A549 (cell line): ENCODE measurements at regions not wholly inside any gene's neighbourhood (a gene's known extent, or its start where the extent isn't known, plus 50 kb on each side); places are given as distances from the start of the nearest gene placed in this dataset.

Experiments
- ATAC-seq, 2 experiments: fragments of 200-7000 bp in 1 of 2; fragments of >200 bp in 1 of 2; cut with Nextera tagmentation in 1 of 2; cut with Tn5 transposase in 1 of 2; 3 replicates each; pipeline versions ENCODE4 v1.8.0 to v1.9.1; 2018 to 2020; ENCODE audit warnings: mild to moderate bottlenecking in 1 of 2, moderate library complexity in 1 of 2
- CTCF ChIA-PET: fragments of 300-600 bp; sonication (Branson Sonifier 250); formaldehyde crosslinking; extraction: SDS; loops from one replicate; lab custom pipeline; 2021; ENCODE audit warnings: antibody characterized with exemption, inconsistent platforms; lab: Yijun Ruan, JAX
- POLR2A ChIA-PET: fragments of 350-600 bp; formaldehyde crosslinking; extraction: SDS; loops from one replicate; lab custom pipeline; 2021; ENCODE audit warnings: antibody characterized with exemption, inconsistent platforms; lab: Yijun Ruan, JAX
- DNase-seq, 2 experiments: peaks; one replicate each; pipeline versions ENCODE4 v3.0.0 to v3.0.0-alpha.2; 2011 to 2016; ENCODE audit warnings: low read depth in 1 of 2, low spot score in 1 of 2
- FAIRE-seq: peaks from 2 replicates; lab custom pipeline; 2011; peaks lifted over from hg19 to GRCh38; lab: Jason Lieb, UNC
- H3K27ac ChIP-seq, 2 experiments: fragments of >200 bp; sonication (Bioruptor Twin); formaldehyde crosslinking; 3 replicates each; pipeline ENCODE4 v1.5.1; 2016 to 2017
- H3K4me1 ChIP-seq: fragments of >200 bp; sonication (Bioruptor Twin); formaldehyde crosslinking; 3 replicates; pipeline ENCODE4 v1.6.1; 2016
- H3K4me2 ChIP-seq: fragments of >200 bp; sonication (Bioruptor Twin); formaldehyde crosslinking; 3 replicates; pipeline ENCODE4 v1.6.1; 2016
- H3K4me3 ChIP-seq: fragments of >200 bp; sonication (Bioruptor Twin); formaldehyde crosslinking; 3 replicates; pipeline ENCODE4 v1.5.1; 2016
- H3K9me3 ChIP-seq: fragments of >200 bp; sonication (Bioruptor Twin); formaldehyde crosslinking; 3 replicates; pipeline ENCODE4 v1.6.1; 2016
- BHLHE40 ChIP-seq: IDR thresholded peaks from 2 replicates; pipeline ENCODE4 v1.6.1; 2012; ENCODE audit warnings: low read depth, low read length, inconsistent platforms
- EHF ChIP-seq: fragments of 250-450 bp; sonication (Bioruptor Pico); IDR thresholded peaks from 2 replicates; pipeline ENCODE4 v1.5.0; 2020; ENCODE audit warnings: mild to moderate bottlenecking
- EP300 ChIP-seq, 2 experiments: fragments of >200 bp; sonication (Bioruptor Twin); formaldehyde crosslinking; IDR thresholded peaks; 2 replicates in 1 of 2; 3 replicates in 1 of 2; pipeline ENCODE4 v1.6.1; 2016 to 2017
- FOSB ChIP-seq: fragments of 250-450 bp; sonication (Bioruptor Pico); IDR thresholded peaks from 2 replicates; pipeline ENCODE4 v1.5.0; 2020; ENCODE audit warnings: mild to moderate bottlenecking, moderate library complexity
- FOSL2 ChIP-seq, 2 experiments: fragments of 450-650 bp in 1 of 2; fragments of >200 bp in 1 of 2; sonication (Bioruptor Twin) in 1 of 2; formaldehyde crosslinking; IDR thresholded peaks; 2 replicates each; pipeline versions ENCODE4 v1.5.0 to v1.6.1; 2016 to 2020; ENCODE audit warnings: mild to moderate bottlenecking in 1 of 2, moderate library complexity in 1 of 2
- FOXS1 ChIP-seq: fragments of 250-450 bp; sonication (Bioruptor Pico); IDR thresholded peaks from 2 replicates; pipeline ENCODE4 v1.5.0; 2020; ENCODE audit warnings: mild to moderate bottlenecking, moderate library complexity
- JUNB ChIP-seq: fragments of >200 bp; sonication (Bioruptor Twin); formaldehyde crosslinking; IDR thresholded peaks from 2 replicates; pipeline ENCODE4 v1.6.1; 2016
- MAZ ChIP-seq: fragments of 150-350 bp; IDR thresholded peaks from 2 replicates; pipeline ENCODE4 v1.6.1; 2014; ENCODE audit warnings: antibody characterized with exemption, low read depth, low read length, borderline replicate concordance
- MYC ChIP-seq: IDR thresholded peaks from 2 replicates; pipeline ENCODE4 v1.6.1; 2012; ENCODE audit warnings: mild to moderate bottlenecking, inconsistent platforms, low read length, improper control_type of control experiment, borderline replicate concordance
- NFE2L2 ChIP-seq: fragments of 150-350 bp; conservative IDR thresholded peaks from 2 replicates; pipeline ENCODE4 v1.6.1; 2014; ENCODE audit warnings: low read length
- NPAS2 ChIP-seq: fragments of 250-450 bp; sonication (Bioruptor Pico); IDR thresholded peaks from 2 replicates; pipeline ENCODE4 v1.8.0; 2022; ENCODE audit warnings: mild to moderate bottlenecking, moderate library complexity, borderline replicate concordance
- PHF8 ChIP-seq: fragments of 200-600 bp; sonication (generic); IDR thresholded peaks from 2 replicates; pipeline ENCODE4 v1.6.1; 2016; ENCODE audit warnings: low read depth, mild to moderate bottlenecking, antibody characterized with exemption, moderate library complexity, borderline replicate concordance
- POLR2AphosphoS2 ChIP-seq: conservative IDR thresholded peaks from 2 replicates; pipeline ENCODE4 v1.6.1; 2012; ENCODE audit warnings: low read length, improper control_type of control experiment, inconsistent platforms
- RAD21 ChIP-seq, 2 experiments: fragments of >200 bp in 1 of 2; sonication (Bioruptor Twin) in 1 of 2; formaldehyde crosslinking in 1 of 2; IDR thresholded peaks in 1 of 2; conservative IDR thresholded peaks in 1 of 2; 2 replicates in 1 of 2; 3 replicates in 1 of 2; pipeline ENCODE4 v1.6.1; 2012 to 2018; ENCODE audit warnings: inconsistent platforms in 1 of 2
- RCOR1 ChIP-seq: fragments of 150-350 bp; IDR thresholded peaks from 2 replicates; pipeline ENCODE4 v1.6.1; 2014; ENCODE audit warnings: antibody characterized with exemption, low read length, low read depth
- SREBF2 ChIP-seq: fragments of 450-650 bp; IDR thresholded peaks from 2 replicates; pipeline ENCODE4 v1.6.1; 2014; ENCODE audit warnings: mild to moderate bottlenecking, moderate library complexity
- TP53 ChIP-seq: fragments of 250-450 bp; sonication (Bioruptor Pico); IDR thresholded peaks from 2 replicates; pipeline ENCODE4 v1.5.0; 2021; ENCODE audit warnings: mild to moderate bottlenecking, moderate library complexity
- ZC3H11A ChIP-seq: fragments of 450-650 bp; IDR thresholded peaks from 2 replicates; pipeline ENCODE4 v1.6.1; 2014; ENCODE audit warnings: antibody characterized with exemption, mild to moderate bottlenecking
- ZNF302 ChIP-seq: fragments of 250-450 bp; sonication (Bioruptor Pico); IDR thresholded peaks from 2 replicates; pipeline ENCODE4 v1.9.0; 2021; ENCODE audit warnings: inconsistent platforms, mild to moderate bottlenecking, moderate library complexity
- WGBS: methylation state at CpG from one replicate; pipeline ENCODE4 v1.1.6; 2017; ENCODE audit errors: missing lambda C conversion rate; 5-methylcytosine and 5-hydroxymethylcytosine counted together
- TF ChIP-seq, protein P1 (sequence below): fragments of 200-600 bp; sonication (generic); IDR thresholded peaks from 2 replicates; pipeline ENCODE4 v1.6.1; 2016; ENCODE audit warnings: antibody characterized with exemption, mild to moderate bottlenecking, moderate library complexity
- TF ChIP-seq, protein P2 (sequence below): IDR thresholded peaks from 2 replicates; pipeline ENCODE4 v1.6.1; 2012; ENCODE audit warnings: low read depth, borderline replicate concordance
- TF ChIP-seq, protein P3 (sequence below): fragments of >200 bp; sonication (Bioruptor Twin); formaldehyde crosslinking; IDR thresholded peaks from 3 replicates; pipeline ENCODE4 v1.5.1; 2016
- TF ChIP-seq, protein P4 (sequence below): fragments of >200 bp; sonication (Bioruptor Twin); formaldehyde crosslinking; IDR thresholded peaks from 2 replicates; pipeline ENCODE4 v1.6.1; 2016

DNA sequence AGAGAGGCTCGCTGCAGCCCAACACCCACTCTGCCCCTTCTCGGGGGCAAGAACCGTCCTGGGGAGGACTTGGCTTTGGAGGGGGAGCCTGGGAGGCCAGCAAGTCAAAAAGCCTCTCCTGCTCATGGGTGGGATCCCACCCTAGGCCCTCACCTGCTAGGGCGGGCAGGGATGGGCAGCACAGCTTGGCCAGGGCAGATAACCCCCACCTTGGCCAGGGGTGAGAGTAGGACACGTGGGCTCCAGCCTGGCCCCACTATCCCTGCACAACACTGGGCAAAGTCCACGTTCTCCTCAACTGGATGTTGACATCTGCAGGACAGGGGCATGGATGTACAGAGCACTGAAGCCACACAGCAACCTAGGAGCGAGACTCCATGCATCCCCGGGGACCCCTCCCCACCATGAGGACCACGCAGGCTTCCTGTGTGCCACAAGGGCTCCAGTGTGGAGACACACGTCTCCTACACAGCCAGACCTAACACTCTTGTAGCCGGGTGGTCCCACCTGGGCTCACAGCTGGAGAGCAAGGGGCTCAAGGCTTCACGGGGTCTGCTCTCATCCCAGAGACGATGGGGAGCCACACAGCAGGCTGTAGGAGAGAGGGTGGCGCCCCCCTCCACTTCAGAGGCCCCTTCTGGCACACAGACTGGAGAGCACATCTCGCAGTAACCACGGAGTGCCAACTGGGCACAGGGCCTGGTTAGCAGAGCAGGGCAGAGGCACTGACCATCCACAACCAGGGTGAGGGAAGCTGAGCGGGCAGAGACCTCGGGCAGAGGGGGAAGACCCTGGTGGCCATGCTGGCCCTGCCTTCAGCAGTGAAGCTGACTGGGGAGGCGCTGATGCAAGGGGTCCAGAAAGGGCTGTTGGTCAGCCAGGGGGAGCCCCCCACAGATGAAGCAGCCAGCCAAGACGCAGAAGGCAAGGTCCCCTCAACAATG is 171.1 kb downstream of the CRYBB2 start:
- no peak for FAIRE-seq
- Histone ChIP-seq H3K4me3 (no peak overlapping the region), H3K27ac (no peak overlapping the region), H3K9me3 (no peaks in the 10 kb centered on the region), H3K4me2 (no peak overlapping the region), H3K4me1 (peaks cover 6% of the 10 kb centered on the region; the same call in 2 of the 3 replicates)
- 91% methylated on average over 17 of the region's 20 CpGs for WGBS
- TF ChIP-seq NFE2L2 = no peak
- no peak for TF ChIP-seq ZNF302
- no peak for TF ChIP-seq RAD21 (conservative IDR thresholded peaks at IDR 0.05 in 1 of 2, IDR thresholded peaks at IDR 0.05 in 1 of 2)
- no peak for TF ChIP-seq POLR2AphosphoS2
- no peak for TF ChIP-seq MYC
- TF ChIP-seq MAZ = no peak
- no peak for TF ChIP-seq FOSB (CRISPR knock-in tag)
- no peak for TF ChIP-seq NPAS2 (CRISPR knock-in tag)
- CTCF ChIA-PET = interaction anchor here (1.0 to 1.4 kb wide), 3 partner anchors 8 to 29 kb away, joined by 3 to 5 read pairs (median 4); no protein-coding TSS in a partner anchor
- ATAC-seq = no peak
- no peak for DNase-seq
- POLR2A ChIA-PET = no interaction called here

DNA sequence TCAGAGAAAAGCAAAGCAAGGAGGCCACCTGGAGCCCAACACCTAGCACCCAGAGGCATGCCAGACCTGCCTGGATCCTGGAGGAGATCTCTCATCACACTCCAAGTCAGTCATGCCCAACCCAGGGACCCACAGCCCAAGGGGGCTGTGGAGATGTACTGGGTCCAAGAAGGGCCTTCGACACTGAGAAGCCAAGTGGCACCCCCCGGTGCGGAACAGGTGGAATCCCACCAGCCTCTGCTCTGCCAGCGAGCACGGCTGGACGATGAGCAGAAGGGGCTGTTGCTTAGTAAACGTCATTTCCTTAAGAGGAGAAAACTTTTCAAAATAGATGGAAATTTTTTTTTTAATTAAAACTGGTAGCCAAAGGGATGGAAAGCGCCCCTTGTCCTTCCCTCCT is 171.9 kb upstream of the GRK3 start:
- ATAC-seq = no peak
- no peak for FAIRE-seq
- no peak overlapping the region for H3K4me3 ChIP-seq
- CTCF ChIA-PET = interaction anchor here (1.2 kb wide), 1 partner anchor 17 kb away, joined by 3 read pairs; no protein-coding TSS in a partner anchor
- H3K4me2 ChIP-seq = no peak overlapping the region
- no peak for DNase-seq
- H3K27ac ChIP-seq = no peak overlapping the region
- peaks cover 19% of the 10 kb centered on the region for H3K4me1 ChIP-seq
- no peaks in the 10 kb centered on the region for H3K9me3 ChIP-seq
- TF ChIP-seq SREBF2 = no peak
- TF ChIP-seq EHF (CRISPR knock-in tag) = no peak
- no peak for TF ChIP-seq PHF8
- no peak for TF ChIP-seq RCOR1
- TF ChIP-seq JUNB = no peak
- TF ChIP-seq, protein P1, sequence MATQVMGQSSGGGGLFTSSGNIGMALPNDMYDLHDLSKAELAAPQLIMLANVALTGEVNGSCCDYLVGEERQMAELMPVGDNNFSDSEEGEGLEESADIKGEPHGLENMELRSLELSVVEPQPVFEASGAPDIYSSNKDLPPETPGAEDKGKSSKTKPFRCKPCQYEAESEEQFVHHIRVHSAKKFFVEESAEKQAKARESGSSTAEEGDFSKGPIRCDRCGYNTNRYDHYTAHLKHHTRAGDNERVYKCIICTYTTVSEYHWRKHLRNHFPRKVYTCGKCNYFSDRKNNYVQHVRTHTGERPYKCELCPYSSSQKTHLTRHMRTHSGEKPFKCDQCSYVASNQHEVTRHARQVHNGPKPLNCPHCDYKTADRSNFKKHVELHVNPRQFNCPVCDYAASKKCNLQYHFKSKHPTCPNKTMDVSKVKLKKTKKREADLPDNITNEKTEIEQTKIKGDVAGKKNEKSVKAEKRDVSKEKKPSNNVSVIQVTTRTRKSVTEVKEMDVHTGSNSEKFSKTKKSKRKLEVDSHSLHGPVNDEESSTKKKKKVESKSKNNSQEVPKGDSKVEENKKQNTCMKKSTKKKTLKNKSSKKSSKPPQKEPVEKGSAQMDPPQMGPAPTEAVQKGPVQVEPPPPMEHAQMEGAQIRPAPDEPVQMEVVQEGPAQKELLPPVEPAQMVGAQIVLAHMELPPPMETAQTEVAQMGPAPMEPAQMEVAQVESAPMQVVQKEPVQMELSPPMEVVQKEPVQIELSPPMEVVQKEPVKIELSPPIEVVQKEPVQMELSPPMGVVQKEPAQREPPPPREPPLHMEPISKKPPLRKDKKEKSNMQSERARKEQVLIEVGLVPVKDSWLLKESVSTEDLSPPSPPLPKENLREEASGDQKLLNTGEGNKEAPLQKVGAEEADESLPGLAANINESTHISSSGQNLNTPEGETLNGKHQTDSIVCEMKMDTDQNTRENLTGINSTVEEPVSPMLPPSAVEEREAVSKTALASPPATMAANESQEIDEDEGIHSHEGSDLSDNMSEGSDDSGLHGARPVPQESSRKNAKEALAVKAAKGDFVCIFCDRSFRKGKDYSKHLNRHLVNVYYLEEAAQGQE = no peak
- TF ChIP-seq, protein P2, sequence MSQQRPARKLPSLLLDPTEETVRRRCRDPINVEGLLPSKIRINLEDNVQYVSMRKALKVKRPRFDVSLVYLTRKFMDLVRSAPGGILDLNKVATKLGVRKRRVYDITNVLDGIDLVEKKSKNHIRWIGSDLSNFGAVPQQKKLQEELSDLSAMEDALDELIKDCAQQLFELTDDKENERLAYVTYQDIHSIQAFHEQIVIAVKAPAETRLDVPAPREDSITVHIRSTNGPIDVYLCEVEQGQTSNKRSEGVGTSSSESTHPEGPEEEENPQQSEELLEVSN = no peak
- TF ChIP-seq, protein P3, sequence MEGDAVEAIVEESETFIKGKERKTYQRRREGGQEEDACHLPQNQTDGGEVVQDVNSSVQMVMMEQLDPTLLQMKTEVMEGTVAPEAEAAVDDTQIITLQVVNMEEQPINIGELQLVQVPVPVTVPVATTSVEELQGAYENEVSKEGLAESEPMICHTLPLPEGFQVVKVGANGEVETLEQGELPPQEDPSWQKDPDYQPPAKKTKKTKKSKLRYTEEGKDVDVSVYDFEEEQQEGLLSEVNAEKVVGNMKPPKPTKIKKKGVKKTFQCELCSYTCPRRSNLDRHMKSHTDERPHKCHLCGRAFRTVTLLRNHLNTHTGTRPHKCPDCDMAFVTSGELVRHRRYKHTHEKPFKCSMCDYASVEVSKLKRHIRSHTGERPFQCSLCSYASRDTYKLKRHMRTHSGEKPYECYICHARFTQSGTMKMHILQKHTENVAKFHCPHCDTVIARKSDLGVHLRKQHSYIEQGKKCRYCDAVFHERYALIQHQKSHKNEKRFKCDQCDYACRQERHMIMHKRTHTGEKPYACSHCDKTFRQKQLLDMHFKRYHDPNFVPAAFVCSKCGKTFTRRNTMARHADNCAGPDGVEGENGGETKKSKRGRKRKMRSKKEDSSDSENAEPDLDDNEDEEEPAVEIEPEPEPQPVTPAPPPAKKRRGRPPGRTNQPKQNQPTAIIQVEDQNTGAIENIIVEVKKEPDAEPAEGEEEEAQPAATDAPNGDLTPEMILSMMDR = no peak
- no peak for TF ChIP-seq BHLHE40
- no peak for TF ChIP-seq ZNF302
- TF ChIP-seq, protein P4, sequence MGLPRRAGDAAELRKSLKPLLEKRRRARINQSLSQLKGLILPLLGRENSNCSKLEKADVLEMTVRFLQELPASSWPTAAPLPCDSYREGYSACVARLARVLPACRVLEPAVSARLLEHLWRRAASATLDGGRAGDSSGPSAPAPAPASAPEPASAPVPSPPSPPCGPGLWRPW = no peak
- TF ChIP-seq EP300 (IDR thresholded peaks at IDR 0.05) = no peak
- no peak for TF ChIP-seq ZC3H11A
- TF ChIP-seq POLR2AphosphoS2 = no peak
- no peak for TF ChIP-seq TP53 (CRISPR knock-in tag)
- TF ChIP-seq FOSL2 (IDR thresholded peaks at IDR 0.05) = no peak
- TF ChIP-seq FOSL2 (CRISPR knock-in tag; IDR thresholded peaks at IDR 0.05) = no peak
- TF ChIP-seq FOSB (CRISPR knock-in tag) = no peak
- TF ChIP-seq FOXS1 = no peak
- POLR2A ChIA-PET = no interaction called here
- 83% methylated on average over 6 of the region's 8 CpGs for WGBS
